Panc1 (cell line): ENCODE measurements at regions not wholly inside any gene's neighbourhood (a gene's known extent, or its start where the extent isn't known, plus 50 kb on each side); places are given as distances from the start of the nearest gene placed in this dataset.

Source experiments
- ATAC-seq: fragments of 200-7000 bp; cut with Tn5 transposase; 2 replicates; pipeline ENCODE4 v1.9.1; 2020; ENCODE audit warnings: mild to moderate bottlenecking, moderate library complexity
- BruUV-seq: library from RNA; stranded (reverse); fragments of 400-500 nt; replicated peaks from 2 replicates; lab custom pipeline; 2021; lab: Mats Ljungman, UMichigan
- CTCF ChIA-PET: fragments of 300-600 bp; sonication (Branson Sonifier 250); formaldehyde crosslinking; loops from one replicate; lab custom pipeline; 2022; ENCODE audit warnings: antibody characterized with exemption; lab: Charles Lee
- POLR2A ChIA-PET: fragments of 300-600 bp; sonication (Branson Sonifier 250); formaldehyde crosslinking; loops from one replicate; lab custom pipeline; 2022; ENCODE audit warnings: antibody characterized with exemption; lab: Charles Lee
- DNase-seq: peaks from one replicate; pipeline ENCODE4 v3.0.0-alpha.2; 2010; ENCODE audit warnings: low read depth, low spot score
- H3K27ac ChIP-seq: 2 replicates; pipeline ENCODE4 v1.5.1; 2011; ENCODE audit warnings: mild to moderate bottlenecking, low read length, inconsistent platforms
- H3K27me3 ChIP-seq: fragments of 200-500 bp; sonication (Bioruptor generic); 2 replicates; pipeline ENCODE4 v1.6.0; 2014; ENCODE audit warnings: low read length, inconsistent platforms; ENCODE audit not compliant: control insufficient read depth, insufficient read depth
- H3K36me3 ChIP-seq: fragments of 200-500 bp; sonication (Bioruptor generic); 2 replicates; pipeline ENCODE4 v1.5.1; 2014; ENCODE audit warnings: inconsistent platforms, mild to moderate bottlenecking, low read length, moderate library complexity; ENCODE audit not compliant: control insufficient read depth, insufficient read depth
- H3K4me1 ChIP-seq: 2 replicates; pipeline ENCODE4 v1.5.1; 2011; ENCODE audit warnings: inconsistent platforms, mild to moderate bottlenecking, low read length, moderate library complexity; ENCODE audit not compliant: control insufficient read depth, insufficient read depth
- H3K4me3 ChIP-seq, 2 experiments: 2 replicates each; pipeline ENCODE4 v1.5.1; 2011 to 2012; ENCODE audit warnings: low read depth in 2 of 2, low read length in 2 of 2, mild to moderate bottlenecking in 2 of 2, inconsistent platforms in 1 of 2, moderate library complexity in 1 of 2
- H3K9me3 ChIP-seq: fragments of 200-500 bp; sonication (Bioruptor generic); 2 replicates; pipeline ENCODE4 v1.5.1; 2014; ENCODE audit warnings: low read depth, mild to moderate bottlenecking, inconsistent platforms, low read length, moderate library complexity; ENCODE audit not compliant: control insufficient read depth, insufficient read depth
- CTCF ChIP-seq: fragments of 450-650 bp; IDR thresholded peaks from 2 replicates; pipeline ENCODE4 v1.5.1; 2017; ENCODE audit warnings: mild to moderate bottlenecking
- POLR2AphosphoS5 ChIP-seq: IDR thresholded peaks from 2 replicates; pipeline ENCODE4 v1.6.1; 2012; ENCODE audit warnings: mild to moderate bottlenecking, low read depth, low read length, moderate library complexity
- SIN3A ChIP-seq: IDR thresholded peaks from 2 replicates; pipeline ENCODE4 v1.6.1; 2012; ENCODE audit warnings: low read depth, mild to moderate bottlenecking, low read length, moderate library complexity, borderline replicate concordance; ENCODE audit not compliant: insufficient read depth
- TCF7L2 ChIP-seq: IDR thresholded peaks from 2 replicates; pipeline ENCODE4 v1.6.1; 2011; ENCODE audit warnings: mild to moderate bottlenecking, low read depth, low read length, inconsistent platforms
- in situ Hi-C: cut with HindIII; loops from 2 replicates; pipeline ENCODE4 v1.10.0; 2016; ENCODE audit warnings: low sequenced_read_pairs, low pct_unique_long_range_greater_than_20kb
- intact Hi-C: fragments of 100-400 bp; cut with micrococcal nuclease; formaldehyde crosslinking; loops from one replicate; pipeline ENCODE4 v1.10.0; 2022; ENCODE audit not compliant: unreplicated experiment
- TF ChIP-seq, protein P1 (sequence below), 2 experiments: IDR thresholded peaks; 2 replicates each; pipeline ENCODE4 v1.6.1; 2011 to 2012; ENCODE audit warnings: low read depth in 2 of 2, control low read depth in 1 of 2, low read length in 1 of 2, mild to moderate bottlenecking in 1 of 2, moderate library complexity in 1 of 2; ENCODE audit not compliant: insufficient read depth in 1 of 2

GRCh38 chr15:29556380-29556779, 265.9 kb downstream of the TJP1 start:
- TF ChIP-seq POLR2AphosphoS5 (no peak), SIN3A (no peak), CTCF (no peak), TCF7L2 (no peak)
- TF ChIP-seq, protein P1, sequence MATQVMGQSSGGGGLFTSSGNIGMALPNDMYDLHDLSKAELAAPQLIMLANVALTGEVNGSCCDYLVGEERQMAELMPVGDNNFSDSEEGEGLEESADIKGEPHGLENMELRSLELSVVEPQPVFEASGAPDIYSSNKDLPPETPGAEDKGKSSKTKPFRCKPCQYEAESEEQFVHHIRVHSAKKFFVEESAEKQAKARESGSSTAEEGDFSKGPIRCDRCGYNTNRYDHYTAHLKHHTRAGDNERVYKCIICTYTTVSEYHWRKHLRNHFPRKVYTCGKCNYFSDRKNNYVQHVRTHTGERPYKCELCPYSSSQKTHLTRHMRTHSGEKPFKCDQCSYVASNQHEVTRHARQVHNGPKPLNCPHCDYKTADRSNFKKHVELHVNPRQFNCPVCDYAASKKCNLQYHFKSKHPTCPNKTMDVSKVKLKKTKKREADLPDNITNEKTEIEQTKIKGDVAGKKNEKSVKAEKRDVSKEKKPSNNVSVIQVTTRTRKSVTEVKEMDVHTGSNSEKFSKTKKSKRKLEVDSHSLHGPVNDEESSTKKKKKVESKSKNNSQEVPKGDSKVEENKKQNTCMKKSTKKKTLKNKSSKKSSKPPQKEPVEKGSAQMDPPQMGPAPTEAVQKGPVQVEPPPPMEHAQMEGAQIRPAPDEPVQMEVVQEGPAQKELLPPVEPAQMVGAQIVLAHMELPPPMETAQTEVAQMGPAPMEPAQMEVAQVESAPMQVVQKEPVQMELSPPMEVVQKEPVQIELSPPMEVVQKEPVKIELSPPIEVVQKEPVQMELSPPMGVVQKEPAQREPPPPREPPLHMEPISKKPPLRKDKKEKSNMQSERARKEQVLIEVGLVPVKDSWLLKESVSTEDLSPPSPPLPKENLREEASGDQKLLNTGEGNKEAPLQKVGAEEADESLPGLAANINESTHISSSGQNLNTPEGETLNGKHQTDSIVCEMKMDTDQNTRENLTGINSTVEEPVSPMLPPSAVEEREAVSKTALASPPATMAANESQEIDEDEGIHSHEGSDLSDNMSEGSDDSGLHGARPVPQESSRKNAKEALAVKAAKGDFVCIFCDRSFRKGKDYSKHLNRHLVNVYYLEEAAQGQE (IDR thresholded peaks at IDR 0.05; ENCODE audit: insufficient read depth in 1 of 2, low read depth in 2 of 2, low read length in 1 of 2) = no peak
- BruUV-seq = no TSS peak
- intact Hi-C loops = no loop called here
- Histone ChIP-seq H3K4me3 (no peak overlapping the region), H3K9me3 (no peaks in the 10 kb centered on the region), H3K27me3 (no peaks in the 10 kb centered on the region), H3K4me1 (no peaks in the 10 kb centered on the region), H3K27ac (no peak overlapping the region), H3K36me3 (no peaks in the 10 kb centered on the region)
- ChIA-PET POLR2A (no interaction called here), CTCF (no interaction called here)
- no peak for DNase-seq
- ATAC-seq = no peak
- in situ Hi-C loops = no loop called here

GRCh38 chr15:29554531-29554930, 267.7 kb downstream of the TJP1 start:
- no TSS peak for BruUV-seq
- Histone ChIP-seq H3K27me3 (no peaks in the 10 kb centered on the region), H3K4me3 (no peak overlapping the region), H3K36me3 (no peaks in the 10 kb centered on the region), H3K4me1 (no peaks in the 10 kb centered on the region), H3K27ac (no peak overlapping the region), H3K9me3 (no peaks in the 10 kb centered on the region)
- DNase-seq (no peak), ATAC-seq (no peak)
- POLR2A ChIA-PET = no interaction called here
- CTCF ChIA-PET = interaction anchor here (0.9 kb wide), 1 partner anchor 43 kb away, joined by 4 read pairs; no protein-coding TSS in a partner anchor
- intact Hi-C loops (no loop called here), in situ Hi-C loops (no loop called here)
- no peak for TF ChIP-seq SIN3A
- no peak for TF ChIP-seq TCF7L2
- TF ChIP-seq, protein P1 (IDR thresholded peaks at IDR 0.05; ENCODE audit: insufficient read depth in 1 of 2, low read depth in 2 of 2, low read length in 1 of 2) = no peak
- TF ChIP-seq POLR2AphosphoS5 = no peak
